DMS53 treated with DMSO at 0.1 percent for 48 hours (cell line): ENCODE measurements at regions not wholly inside any gene's neighbourhood (a gene's known extent, or its start where the extent isn't known, plus 50 kb on each side); places are given as distances from the start of the nearest gene placed in this dataset.
"Not testable (repeated sequence)": the region's sequence is repeated elsewhere in the genome, so short reads cannot be mapped to it uniquely, and the experiment has no call there.

ENCODE experiments used
- DNase-seq: peaks from one replicate; lab custom pipeline; 2025; ENCODE audit not compliant: unreplicated experiment; lab: John Stamatoyannopoulos, UW

GRCh38 chr7:25579778-25580075 lies 351.4 kb upstream of the NPVF start:
- no peak for DNase-seq

DNA sequence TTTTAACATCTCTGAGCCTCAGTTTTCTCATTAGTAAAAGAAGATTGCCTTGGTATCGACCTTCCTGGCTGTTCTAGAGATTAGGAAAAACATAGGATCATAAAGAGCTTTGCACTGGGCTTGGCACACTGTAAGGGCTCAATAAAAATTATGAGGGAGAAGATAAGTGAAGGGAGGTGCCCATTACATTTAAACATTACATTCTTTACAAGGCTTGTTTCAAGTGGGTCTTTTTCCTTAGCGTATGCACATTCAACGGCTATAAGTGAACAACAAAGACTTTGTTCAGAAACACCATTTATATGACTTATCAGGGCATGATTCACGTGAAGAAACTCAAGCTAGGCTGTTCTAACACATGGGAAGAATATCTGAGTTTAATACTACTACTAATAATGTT lies 351.9 kb upstream of the NPVF start:
- DNase-seq, result no peak

GRCh38 chr7:25583621-25584020 lies 355.3 kb upstream of the NPVF start:
- DNase-seq, result no peak

DNA sequence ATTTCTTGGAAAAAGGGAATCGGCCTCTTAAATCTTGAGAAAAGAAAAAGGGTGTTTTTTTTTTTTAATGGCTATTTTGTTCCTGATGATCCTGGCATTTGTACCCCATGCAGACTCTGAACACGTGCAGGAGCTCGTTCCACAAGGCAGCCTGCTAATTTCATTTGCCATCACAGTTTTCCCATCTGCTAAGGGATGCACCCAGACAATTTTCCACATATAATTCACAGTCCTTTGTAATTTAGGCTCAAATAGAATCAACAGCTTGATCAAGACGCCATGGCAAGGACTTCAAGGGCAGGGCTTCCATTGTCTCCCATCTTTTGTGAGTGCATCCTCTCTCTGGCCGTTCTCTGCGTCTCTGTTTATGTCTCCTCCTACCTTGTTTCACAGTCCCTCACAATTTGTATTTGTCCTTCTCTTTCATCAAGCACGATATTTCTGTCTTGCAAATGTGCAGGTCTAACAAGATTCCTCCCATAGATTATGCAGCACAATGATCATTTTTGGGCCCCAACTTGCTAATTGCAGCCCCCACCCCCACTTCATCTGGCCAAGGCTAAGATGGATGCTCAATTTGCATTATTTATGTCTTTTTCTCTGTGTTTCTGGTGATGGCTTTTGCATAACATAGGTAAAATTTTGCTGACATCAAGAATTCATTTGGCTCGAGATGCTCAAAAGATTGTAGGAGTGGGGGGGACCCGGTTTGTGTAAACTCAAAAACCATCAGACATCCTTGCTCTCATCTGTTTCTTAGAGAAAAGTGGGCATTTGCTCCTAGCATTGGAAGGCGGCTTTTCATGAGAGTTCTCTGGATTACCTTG lies 356.0 kb upstream of the NPVF start:
- no peak for DNase-seq

DNA sequence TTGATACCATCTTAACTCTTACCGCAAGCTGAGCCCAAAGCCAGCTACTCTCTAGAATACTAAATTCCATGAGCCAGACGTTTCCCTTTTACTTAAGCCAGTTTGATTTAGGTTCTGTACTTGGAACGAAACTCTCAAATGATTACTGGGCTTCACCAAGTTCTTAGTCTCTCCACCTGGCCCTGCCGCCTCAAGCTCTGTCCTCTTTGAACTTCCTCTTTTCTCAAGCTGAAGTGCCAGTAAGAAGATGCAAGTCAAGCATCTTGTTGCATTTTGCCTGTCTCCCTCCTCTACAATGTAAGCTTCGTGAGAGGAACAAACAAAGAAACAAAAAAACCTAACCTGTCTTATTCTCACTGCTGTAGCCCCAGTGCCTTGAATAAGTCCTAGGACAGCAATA lies 358.2 kb upstream of the NPVF start:
- DNase-seq, result no peak

DNA sequence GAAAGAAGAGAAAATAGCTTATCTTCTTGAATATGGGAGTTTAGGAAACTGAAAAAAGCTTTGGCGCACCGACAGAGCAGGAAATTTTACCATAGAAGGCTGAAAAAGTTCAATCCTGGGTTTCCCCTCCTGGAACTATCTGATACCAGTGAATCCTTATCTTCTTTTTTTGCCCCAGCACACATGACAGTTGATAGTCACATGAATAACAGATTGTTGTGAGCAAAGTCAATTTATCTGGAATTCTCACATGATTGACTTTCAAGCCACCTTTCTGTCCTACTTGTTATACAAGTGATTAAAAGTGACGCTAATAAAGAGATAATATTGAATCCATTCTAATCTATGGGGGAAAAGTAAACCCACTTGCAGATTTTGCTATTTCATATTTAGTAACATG lies 365.8 kb upstream of the NPVF start:
- DNase-seq, result no peak

DNA sequence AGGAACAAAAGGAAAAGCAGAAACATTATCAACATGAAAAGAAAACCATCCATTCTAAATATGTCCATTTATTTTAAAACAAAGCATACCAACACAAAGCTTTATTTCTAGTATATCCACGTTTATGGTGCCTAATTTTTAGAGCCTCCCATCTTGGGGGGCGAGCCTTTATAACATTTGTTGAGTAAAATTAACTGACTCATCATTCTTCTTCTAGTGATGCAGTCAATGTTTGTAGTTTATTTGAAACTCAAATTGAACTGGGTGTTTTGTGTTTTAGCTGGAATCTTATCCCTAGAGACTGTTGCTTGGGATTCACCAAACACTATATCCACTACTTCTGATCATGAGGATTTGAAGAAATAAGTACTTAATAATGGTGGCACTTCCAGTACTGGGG lies 366.4 kb upstream of the NPVF start:
- no peak for DNase-seq

- DNase-seq, result no peak
These were observed 367.7 kb upstream of the NPVF start for GRCh38 chr7:25595996-25596395.

- DNase-seq, result no peak
These were observed 368.2 kb upstream of the NPVF start for GRCh38 chr7:25596443-25596842.

DNA sequence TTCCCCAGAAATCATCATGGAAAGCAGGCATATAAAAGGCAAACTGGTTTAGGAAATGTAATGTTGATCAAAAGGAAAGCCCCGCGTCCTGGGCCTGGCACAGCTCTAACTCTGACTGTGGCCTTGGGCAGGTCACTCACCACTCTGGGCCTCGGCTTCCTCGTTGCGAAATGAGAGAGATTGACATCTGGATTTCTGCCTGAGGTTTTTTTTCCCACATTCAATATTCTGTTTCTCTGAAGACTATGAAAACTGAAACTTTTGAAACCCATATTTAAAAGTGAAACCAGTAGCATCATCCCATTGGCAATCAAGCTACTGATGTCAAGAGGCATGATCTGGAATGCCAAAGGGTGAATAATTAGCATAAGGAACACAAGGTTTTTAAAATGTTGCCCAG lies 369.7 kb upstream of the NPVF start:
- DNase-seq, result no peak

GRCh38 chr7:25598765-25599164 lies 370.5 kb upstream of the NPVF start:
- no peak for DNase-seq

DNA sequence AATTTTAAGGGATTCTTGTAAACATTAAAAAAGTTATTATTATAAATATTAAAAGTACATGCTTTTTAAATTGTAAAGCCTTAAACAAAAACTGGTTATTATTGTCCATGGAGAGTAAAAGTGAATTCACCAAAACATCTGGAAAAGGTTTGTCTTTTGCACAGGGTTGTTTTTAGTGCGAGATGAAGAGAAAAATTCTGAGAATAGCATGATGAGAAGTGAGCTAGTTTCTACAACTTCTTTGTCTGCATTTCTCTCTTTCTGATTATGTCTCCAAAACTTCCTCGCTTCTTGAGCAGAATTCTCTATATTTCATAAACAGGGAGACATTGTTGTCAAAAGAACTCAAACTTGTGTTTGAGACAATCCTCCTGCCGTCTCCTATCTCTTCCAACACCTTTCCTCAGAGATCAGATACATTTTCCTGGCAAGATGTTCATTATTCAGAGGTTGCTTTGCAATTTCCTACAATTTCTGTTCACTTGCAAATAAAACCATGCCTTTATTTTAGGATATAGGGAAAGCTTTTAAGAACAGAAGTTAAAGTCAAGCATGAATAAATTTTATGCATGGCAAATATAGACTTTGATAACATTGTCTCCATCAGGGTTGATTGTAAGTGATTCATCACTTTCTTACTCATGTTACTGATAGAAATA lies 372.1 kb upstream of the NPVF start:
- no peak for DNase-seq

GRCh38 chr7:25602730-25603426 lies 374.6 kb upstream of the NPVF start:
- DNase-seq, result peak; percentile 18

GRCh38 chr7:25603427-25603740 lies 375.1 kb upstream of the NPVF start:
- DNase-seq, result not testable (repeated sequence)

DNA sequence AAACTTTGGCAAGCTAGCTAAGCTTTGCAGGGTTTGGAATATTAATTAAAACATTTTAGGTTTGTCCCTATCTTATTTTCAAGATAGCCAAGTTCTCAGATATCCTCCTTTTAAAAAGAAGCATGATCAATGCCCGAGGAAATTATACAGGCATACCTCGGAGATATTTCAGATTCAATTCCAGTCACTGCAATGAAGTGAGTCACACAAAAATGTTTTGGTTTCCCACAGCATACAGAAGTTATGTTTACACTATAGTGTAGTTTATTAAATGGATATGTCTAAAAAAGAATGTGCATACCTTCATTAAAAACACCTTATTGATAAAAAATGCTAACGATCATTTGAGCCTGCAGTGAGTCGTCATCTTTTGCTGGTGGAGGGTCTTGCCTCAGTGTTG lies 382.9 kb upstream of the NPVF start:
- DNase-seq, result no peak

DNA sequence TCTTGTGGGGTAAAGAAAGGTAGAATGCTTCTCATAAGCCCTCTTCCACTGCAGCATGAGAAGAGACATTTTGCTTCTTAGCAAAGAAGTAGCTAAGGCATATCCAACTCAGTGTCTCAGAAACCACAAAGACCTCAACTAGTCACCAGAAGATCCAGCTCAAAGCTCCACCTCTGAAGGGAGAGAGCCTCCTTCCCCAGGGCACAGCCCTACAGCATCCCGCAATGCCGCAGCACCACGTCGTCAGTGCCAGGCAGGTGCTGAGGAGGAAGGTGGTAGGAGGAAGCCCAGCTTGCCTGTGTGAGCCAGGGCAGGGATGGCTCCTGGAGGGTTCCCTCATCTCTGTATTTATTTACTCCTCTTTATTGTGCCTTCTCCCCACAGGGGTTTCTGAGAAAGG lies 385.6 kb upstream of the NPVF start:
- no peak for DNase-seq

DNA sequence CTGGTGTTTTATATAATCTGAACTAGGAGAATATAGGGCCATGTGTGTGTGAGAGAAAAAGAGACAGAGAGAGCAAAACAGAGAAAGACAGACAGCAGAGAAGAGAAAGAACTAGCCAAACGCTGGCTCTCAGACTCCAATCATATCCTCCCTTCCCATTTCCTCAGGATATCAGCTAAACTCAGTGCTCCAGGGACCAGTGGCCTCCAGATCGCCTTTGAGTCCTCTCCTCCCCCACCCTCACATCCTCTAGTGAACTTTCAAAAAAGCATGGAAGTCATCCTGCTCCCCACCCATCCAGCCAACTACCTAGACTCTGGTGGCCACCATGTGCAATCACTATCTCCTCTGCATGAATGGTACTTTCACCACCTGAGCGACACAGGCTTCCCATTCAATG lies 386.1 kb upstream of the NPVF start:
- no peak for DNase-seq

DNA sequence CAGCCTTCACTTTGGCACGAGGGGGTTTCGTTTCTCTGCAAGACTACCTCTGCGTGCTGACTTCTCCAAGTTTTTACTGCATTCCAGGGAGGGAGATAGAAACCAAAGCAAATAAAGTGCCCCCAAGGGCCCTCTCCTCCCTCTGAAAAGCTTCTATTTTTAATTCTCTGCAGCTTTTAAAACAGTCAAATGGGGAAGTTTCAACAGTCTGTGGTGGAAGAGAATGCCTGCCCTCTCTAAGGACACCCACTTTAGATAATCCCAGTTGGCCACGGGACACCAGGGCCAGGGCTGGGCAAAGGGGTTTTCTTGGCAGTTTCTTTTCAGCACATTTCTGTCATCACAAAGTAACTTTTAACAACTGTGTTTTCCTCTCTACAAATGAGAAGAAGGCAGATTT lies 386.7 kb upstream of the NPVF start:
- no peak for DNase-seq

DNA sequence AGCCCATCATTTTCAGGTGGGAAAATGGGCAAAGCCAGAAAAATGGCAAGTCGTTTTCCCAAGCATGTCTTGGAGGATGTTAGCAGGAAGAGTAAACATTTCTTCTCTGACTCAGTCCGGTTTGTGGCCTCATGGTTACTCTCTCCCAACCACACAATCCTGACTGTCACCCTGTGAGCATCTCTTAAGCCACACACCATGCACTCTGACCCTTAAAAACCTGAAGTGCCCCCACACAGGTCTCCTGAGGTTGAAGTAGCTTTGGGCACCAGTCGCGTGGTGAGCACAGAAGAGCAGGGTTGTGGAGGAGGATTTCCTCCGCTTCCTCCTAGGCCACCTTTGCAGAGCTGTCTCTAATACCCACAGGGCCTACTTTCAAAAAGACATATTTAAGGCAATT lies 387.3 kb upstream of the NPVF start:
- no peak for DNase-seq

- DNase-seq, result no peak
These were observed 388.9 kb upstream of the NPVF start for GRCh38 chr7:25617214-25617613.

DNA sequence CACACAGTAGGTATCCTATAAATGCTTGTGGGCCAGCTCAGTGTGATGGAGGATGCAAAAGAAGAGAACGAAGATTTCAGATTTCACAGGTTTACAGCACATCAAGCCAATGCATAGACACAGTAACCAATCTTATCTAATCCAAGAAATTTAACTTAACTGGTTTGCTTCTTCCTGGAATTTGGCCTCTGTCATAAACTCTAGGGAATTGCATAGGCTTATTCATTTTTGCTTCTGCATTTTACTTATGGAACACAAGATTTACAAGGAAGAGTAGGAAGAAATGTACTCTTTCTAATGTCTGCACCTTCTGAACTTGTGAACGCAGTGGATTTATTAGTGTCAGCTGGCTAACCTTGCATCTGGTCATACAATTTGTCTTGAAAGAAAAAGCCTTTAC lies 389.4 kb upstream of the NPVF start:
- no peak for DNase-seq

- no peak for DNase-seq
These were observed 391.1 kb upstream of the NPVF start for GRCh38 chr7:25619381-25619780.
